HUES64 (cell line): ENCODE measurements at regions not wholly inside any gene's neighbourhood (a gene's known extent, or its start where the extent isn't known, plus 50 kb on each side); places are given as distances from the start of the nearest gene placed in this dataset.
"Not testable (repeated sequence)": the region's sequence is repeated elsewhere in the genome, so short reads cannot be mapped to it uniquely, and the experiment has no call there.

Experiments
- H3K27ac ChIP-seq: 2 replicates; pipeline ENCODE4 v1.7.0; 2013; ENCODE audit warnings: low read depth, low read length, inconsistent platforms
- H3K27me3 ChIP-seq: 2 replicates; pipeline ENCODE4 v1.6.1; 2013; ENCODE audit warnings: mild to moderate bottlenecking, low read length; ENCODE audit not compliant: insufficient read depth
- H3K36me3 ChIP-seq: 2 replicates; pipeline ENCODE4 v1.6.1; 2013; ENCODE audit warnings: mild to moderate bottlenecking, low read length; ENCODE audit not compliant: insufficient read depth
- H3K4me1 ChIP-seq: 2 replicates; pipeline ENCODE4 v1.6.1; 2013; ENCODE audit warnings: mild to moderate bottlenecking, low read length, moderate library complexity; ENCODE audit not compliant: insufficient read depth
- H3K4me3 ChIP-seq: 2 replicates; pipeline ENCODE4 v1.5.1; 2013; ENCODE audit warnings: mild to moderate bottlenecking, low read length, moderate library complexity
- H3K9ac ChIP-seq: 2 replicates; pipeline ENCODE4 v1.6.1; 2013; ENCODE audit warnings: mild to moderate bottlenecking, low read depth, low read length
- H3K9me3 ChIP-seq: 2 replicates; pipeline ENCODE4 v1.6.1; 2013; ENCODE audit warnings: low read depth, low read length; ENCODE audit not compliant: insufficient read depth
- WGBS: fragments of 150-250, 120-280 bp; methylation state at CpG from one replicate; pipeline ENCODE4 v1.1.7; 2013; ENCODE audit warnings: missing lambda C conversion rate; 5-methylcytosine and 5-hydroxymethylcytosine counted together

DNA sequence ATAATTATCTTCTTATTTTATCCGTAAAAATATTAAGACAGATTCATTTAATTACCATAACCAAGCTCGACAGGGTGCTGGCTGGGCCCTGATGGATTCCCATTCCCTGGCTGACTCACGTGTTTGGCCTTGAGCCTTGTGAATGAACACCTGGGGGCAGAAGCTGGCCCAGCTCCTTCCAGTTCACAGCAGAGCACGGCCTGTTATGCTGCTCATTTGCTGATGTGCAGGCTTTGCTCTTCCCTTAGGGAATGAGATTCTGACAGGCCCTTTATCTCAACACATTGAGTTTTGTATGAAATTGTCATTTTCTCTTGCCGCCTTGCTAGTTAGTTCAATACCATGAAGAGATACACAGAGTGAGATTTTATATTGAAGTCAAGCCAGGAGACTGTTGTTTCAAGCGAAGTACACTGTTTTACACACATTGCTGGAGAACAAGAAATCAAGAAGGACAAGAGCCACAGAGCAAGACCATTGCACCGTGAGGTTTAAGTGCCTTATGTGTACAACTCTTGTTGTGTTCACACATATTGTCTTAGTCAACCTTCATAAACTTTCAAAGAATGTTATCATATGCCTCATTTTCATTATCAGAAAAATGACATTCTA, 1583.3 kb downstream of the STIM2 start:
- Histone ChIP-seq H3K4me1 (peaks cover 10% of the 10 kb centered on the region; the same call in 1 of the 2 replicates), H3K9ac (no peak overlapping the region), H3K36me3 (no peaks in the 10 kb centered on the region), H3K27me3 (no peaks in the 10 kb centered on the region), H3K9me3 (no peaks in the 10 kb centered on the region), H3K27ac (no peak overlapping the region), H3K4me3 (no peak overlapping the region)
- 67% methylated on average over 7 of the region's 7 CpGs for WGBS

GRCh38 chr4:28444886-28445496, 1584.3 kb downstream of the STIM2 start:
- no peak overlapping the region for H3K9ac ChIP-seq
- H3K4me3 ChIP-seq = no peak overlapping the region
- WGBS = 99% methylated on average over 3 of the region's 3 CpGs
- peaks cover 10% of the 10 kb centered on the region; the same call in 1 of the 2 replicates for H3K4me1 ChIP-seq
- no peaks in the 10 kb centered on the region for H3K27me3 ChIP-seq
- H3K9me3 ChIP-seq = no peaks in the 10 kb centered on the region
- no peaks in the 10 kb centered on the region for H3K36me3 ChIP-seq
- no peak overlapping the region for H3K27ac ChIP-seq

GRCh38 chr4:28449085-28449484, 1588.4 kb downstream of the STIM2 start:
- H3K36me3 ChIP-seq = no peaks in the 10 kb centered on the region
- H3K9me3 ChIP-seq = no peaks in the 10 kb centered on the region
- H3K27ac ChIP-seq = no peak overlapping the region
- no peak overlapping the region for H3K9ac ChIP-seq
- WGBS = 79% methylated on average over 2 of the region's 3 CpGs
- no peak overlapping the region for H3K4me3 ChIP-seq
- H3K27me3 ChIP-seq = no peaks in the 10 kb centered on the region
- H3K4me1 ChIP-seq = 0 out of 2 replicates have a peak, but pooled peaks cover under 1% of the 10 kb centered on the region

GRCh38 chr4:28451346-28451745, 1590.7 kb downstream of the STIM2 start:
- Histone ChIP-seq H3K36me3 (no peaks in the 10 kb centered on the region), H3K4me3 (no peak overlapping the region), H3K27ac (no peak overlapping the region), H3K4me1 (no peaks in the 10 kb centered on the region), H3K27me3 (no peaks in the 10 kb centered on the region), H3K9ac (no peak overlapping the region), H3K9me3 (no peaks in the 10 kb centered on the region)
- WGBS = 92% methylated on average over 2 of the region's 2 CpGs

- Histone ChIP-seq H3K9me3 (no peaks in the 10 kb centered on the region), H3K9ac (no peak overlapping the region), H3K4me3 (no peak overlapping the region), H3K36me3 (no peaks in the 10 kb centered on the region), H3K4me1 (peaks cover 6% of the 10 kb centered on the region; the same call in 1 of the 2 replicates), H3K27ac (no peak overlapping the region), H3K27me3 (no peaks in the 10 kb centered on the region)
- WGBS = 89% methylated on average over 4 of the region's 7 CpGs
Measured at GRCh38 chr4:28462766-28463700, 1602.4 kb downstream of the STIM2 start.

DNA sequence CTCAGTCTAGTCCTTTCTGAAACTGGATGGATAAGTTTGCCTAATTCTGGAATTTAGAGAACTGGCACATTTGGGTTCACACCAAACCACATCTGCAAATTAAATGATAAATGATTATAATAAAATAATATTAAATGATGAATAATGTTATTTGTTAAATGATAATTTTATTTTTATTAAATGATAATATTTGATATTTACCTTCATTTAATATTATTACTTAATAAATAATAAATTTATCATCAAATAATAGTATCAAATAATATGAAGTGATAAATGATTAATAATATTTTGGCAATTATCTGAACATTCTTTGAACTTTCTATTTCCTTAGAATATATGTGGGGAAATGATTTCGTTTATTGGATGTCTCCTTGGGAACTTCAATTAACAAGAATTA, 1604.2 kb downstream of the STIM2 start:
- Histone ChIP-seq H3K27ac (no peak overlapping the region), H3K9ac (no peak overlapping the region), H3K27me3 (no peaks in the 10 kb centered on the region), H3K9me3 (no peaks in the 10 kb centered on the region), H3K36me3 (no peaks in the 10 kb centered on the region), H3K4me1 (peaks cover 6% of the 10 kb centered on the region; the same call in 1 of the 2 replicates), H3K4me3 (no peak overlapping the region)
- WGBS = no CpG with 5 or more reads among the region's 1 CpG

GRCh38 chr4:28466886-28467285, 1606.2 kb downstream of the STIM2 start:
- not testable (repeated sequence) for H3K36me3 ChIP-seq, H3K27ac ChIP-seq, H3K9ac ChIP-seq

GRCh38 chr4:28469387-28469786, 1608.7 kb downstream of the STIM2 start:
- Histone ChIP-seq H3K4me3 (no peak overlapping the region), H3K4me1 (no peaks in the 10 kb centered on the region), H3K27me3 (no peaks in the 10 kb centered on the region), H3K9me3 (no peaks in the 10 kb centered on the region), H3K9ac (no peak overlapping the region), H3K36me3 (no peaks in the 10 kb centered on the region), H3K27ac (no peak overlapping the region)
- WGBS = no CpG with 5 or more reads among the region's 1 CpG

More at GRCh38 chr4:28466886-28467285, 1606.2 kb downstream of the STIM2 start:
- H3K4me3 ChIP-seq, H3K9me3 ChIP-seq, H3K4me1 ChIP-seq, H3K27me3 ChIP-seq: not testable (repeated sequence)
- WGBS = 96% methylated on average over 20 of the region's 24 CpGs

GRCh38 chr4:28469886-28470285, 1609.2 kb downstream of the STIM2 start:
- H3K36me3 ChIP-seq = no peaks in the 10 kb centered on the region
- WGBS = 91% methylated on average over 2 of the region's 2 CpGs
- H3K27ac ChIP-seq = no peak overlapping the region
- no peak overlapping the region for H3K4me3 ChIP-seq
- no peak overlapping the region for H3K9ac ChIP-seq
- H3K9me3 ChIP-seq = no peaks in the 10 kb centered on the region
- no peaks in the 10 kb centered on the region for H3K4me1 ChIP-seq
- no peaks in the 10 kb centered on the region for H3K27me3 ChIP-seq

GRCh38 chr4:28475381-28475780, 1614.7 kb downstream of the STIM2 start:
- Histone ChIP-seq H3K4me3 (no peak overlapping the region), H3K27ac (no peak overlapping the region), H3K9me3 (no peaks in the 10 kb centered on the region), H3K27me3 (no peaks in the 10 kb centered on the region), H3K36me3 (no peaks in the 10 kb centered on the region), H3K9ac (no peak overlapping the region), H3K4me1 (peaks cover 19% of the 10 kb centered on the region)
- no CpG with 5 or more reads among the region's 1 CpG for WGBS

DNA sequence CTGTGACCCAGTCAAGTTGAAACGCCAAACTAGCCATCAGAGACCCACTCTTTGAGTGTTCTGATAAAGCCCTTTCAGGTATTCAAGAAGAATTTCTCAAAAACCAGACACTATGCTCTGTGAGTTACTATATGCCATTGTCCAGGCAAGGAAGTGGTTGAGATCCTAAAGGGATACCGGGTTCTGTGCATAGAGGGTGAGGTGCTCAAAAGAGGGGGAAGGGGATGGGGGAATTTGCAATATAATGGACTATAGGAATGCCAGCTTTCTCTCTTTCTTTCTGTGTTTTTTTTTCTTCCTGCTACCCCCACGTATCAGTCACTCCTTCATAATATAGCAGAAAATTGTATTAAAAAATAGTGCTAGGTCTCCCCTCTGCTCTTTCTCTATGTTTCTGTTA, 1619.0 kb downstream of the STIM2 start:
- Histone ChIP-seq H3K4me3 (no peak overlapping the region), H3K27me3 (no peaks in the 10 kb centered on the region), H3K4me1 (peaks cover 36% of the 10 kb centered on the region), H3K9me3 (no peaks in the 10 kb centered on the region), H3K36me3 (no peaks in the 10 kb centered on the region), H3K9ac (no peak overlapping the region), H3K27ac (no peak overlapping the region; the same call in 1 of the 2 replicates)
- WGBS = 57% methylated on average over 2 of the region's 3 CpGs
